ENCODE measurements at regions not wholly inside any gene's neighbourhood (a gene's known extent, or its start where the extent isn't known, plus 50 kb on each side); places are given as distances from the start of the nearest gene placed in this dataset.

DNA sequence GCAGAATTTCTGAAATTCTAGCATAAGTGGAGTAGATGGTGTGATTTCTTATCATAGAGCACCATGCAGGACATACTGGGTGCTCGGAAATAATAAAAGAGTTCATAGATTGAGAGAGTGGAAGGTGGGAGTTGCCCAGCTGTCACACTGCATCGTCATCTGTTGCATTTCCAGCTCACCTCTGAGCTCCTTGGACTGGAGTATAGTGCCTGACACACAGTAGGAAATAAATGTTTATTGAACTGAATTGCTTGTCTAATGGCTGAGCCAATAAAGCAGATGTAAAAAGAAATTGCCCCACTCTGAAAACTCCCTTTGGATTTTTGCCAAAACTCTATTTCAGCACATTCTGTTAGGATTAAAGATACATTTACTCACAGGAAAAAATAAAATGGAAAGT, 108.9 kb upstream of the UBE2E1 start:
- WGBS: 76% methylated on average over 2 of the region's 2 CpGs

GRCh38 chr3:23697416-23697815, 108.3 kb upstream of the UBE2E1 start:
- peaks cover 0 to 3% (median 0%) of the 10 kb centered on the region in 4 donors for H3K9me3 ChIP-seq (ENCODE audit: control insufficient read depth in 4 of 4, low read length in 3 of 4)
- H3K4me3 ChIP-seq (ENCODE audit: low read depth in 1 of 3, low read length in 3 of 3): no peak overlapping the region
- WGBS: 67% methylated on average over 9 of the region's 9 CpGs
- TF ChIP-seq, protein P1, sequence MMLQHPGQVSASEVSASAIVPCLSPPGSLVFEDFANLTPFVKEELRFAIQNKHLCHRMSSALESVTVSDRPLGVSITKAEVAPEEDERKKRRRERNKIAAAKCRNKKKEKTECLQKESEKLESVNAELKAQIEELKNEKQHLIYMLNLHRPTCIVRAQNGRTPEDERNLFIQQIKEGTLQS (IDR thresholded peaks at IDR 0.05): no peak
- TF ChIP-seq JUND (IDR thresholded peaks at IDR 0.05) (no peak), FOXA1 (IDR thresholded peaks at IDR 0.05) (no peak), RXRA (IDR thresholded peaks at IDR 0.05) (no peak), EGR1 (IDR thresholded peaks at IDR 0.05; ENCODE audit: low read depth in 2 of 2) (no peak), YY1 (IDR thresholded peaks at IDR 0.05) (no peak), NR2F2 (IDR thresholded peaks at IDR 0.05) (no peak), HNF4A (conservative IDR thresholded peaks at IDR 0.05) (no peak), HNF4G (IDR thresholded peaks at IDR 0.05) (no peak), MAX (IDR thresholded peaks at IDR 0.05) (no peak), REST (IDR thresholded peaks at IDR 0.05) (no peak), TAF1 (conservative IDR thresholded peaks at IDR 0.05) (no peak), GABPA (IDR thresholded peaks at IDR 0.05 in 1 of 2, conservative IDR thresholded peaks at IDR 0.05 in 1 of 2) (no peak), FOXA2 (IDR thresholded peaks at IDR 0.05) (no peak), SP1 (IDR thresholded peaks at IDR 0.05) (no peak), RAD21 (IDR thresholded peaks at IDR 0.05) (no peak), ZBTB33 (IDR thresholded peaks at IDR 0.05) (no peak)
- TF ChIP-seq, protein P2, sequence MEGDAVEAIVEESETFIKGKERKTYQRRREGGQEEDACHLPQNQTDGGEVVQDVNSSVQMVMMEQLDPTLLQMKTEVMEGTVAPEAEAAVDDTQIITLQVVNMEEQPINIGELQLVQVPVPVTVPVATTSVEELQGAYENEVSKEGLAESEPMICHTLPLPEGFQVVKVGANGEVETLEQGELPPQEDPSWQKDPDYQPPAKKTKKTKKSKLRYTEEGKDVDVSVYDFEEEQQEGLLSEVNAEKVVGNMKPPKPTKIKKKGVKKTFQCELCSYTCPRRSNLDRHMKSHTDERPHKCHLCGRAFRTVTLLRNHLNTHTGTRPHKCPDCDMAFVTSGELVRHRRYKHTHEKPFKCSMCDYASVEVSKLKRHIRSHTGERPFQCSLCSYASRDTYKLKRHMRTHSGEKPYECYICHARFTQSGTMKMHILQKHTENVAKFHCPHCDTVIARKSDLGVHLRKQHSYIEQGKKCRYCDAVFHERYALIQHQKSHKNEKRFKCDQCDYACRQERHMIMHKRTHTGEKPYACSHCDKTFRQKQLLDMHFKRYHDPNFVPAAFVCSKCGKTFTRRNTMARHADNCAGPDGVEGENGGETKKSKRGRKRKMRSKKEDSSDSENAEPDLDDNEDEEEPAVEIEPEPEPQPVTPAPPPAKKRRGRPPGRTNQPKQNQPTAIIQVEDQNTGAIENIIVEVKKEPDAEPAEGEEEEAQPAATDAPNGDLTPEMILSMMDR (IDR thresholded peaks at IDR 0.05; ENCODE audit: low read depth, low read length, missing input control): no peak
- H3K9ac ChIP-seq (ENCODE audit: low read depth in 1 of 2, low read length in 2 of 2): no peak overlapping the region
- no peak overlapping the region for H3K27ac ChIP-seq (ENCODE audit: low read depth in 1 of 2, low read length in 2 of 2)
- H3K4me1 ChIP-seq (ENCODE audit: control insufficient read depth in 4 of 4, insufficient read depth in 4 of 4, low read length in 3 of 4): no peaks in the 10 kb centered on the region
- DNase-seq (ENCODE audit: low spot score): no peak
- peaks cover 0 to 2% (median 0%) of the 10 kb centered on the region in 4 donors for H3K27me3 ChIP-seq (ENCODE audit: control insufficient read depth in 4 of 4, insufficient read depth in 4 of 4, low read length in 3 of 4)
- H3K36me3 ChIP-seq (ENCODE audit: control insufficient read depth in 4 of 4, insufficient read depth in 3 of 4, low read depth in 1 of 4, low read length in 3 of 4): no peaks in the 10 kb centered on the region

More for the DNA sequence above, 108.9 kb upstream of the UBE2E1 start:
- Histone ChIP-seq H3K27ac (ENCODE audit: low read depth in 1 of 2, low read length in 2 of 2) (no peak overlapping the region), H3K4me1 (ENCODE audit: control insufficient read depth in 4 of 4, insufficient read depth in 4 of 4, low read length in 3 of 4) (no peaks in the 10 kb centered on the region), H3K27me3 (ENCODE audit: control insufficient read depth in 4 of 4, insufficient read depth in 4 of 4, low read length in 3 of 4) (peaks cover 0 to 2% (median 0%) of the 10 kb centered on the region in 4 donors), H3K9me3 (ENCODE audit: control insufficient read depth in 4 of 4, low read length in 3 of 4) (peaks cover 0 to 3% (median 0%) of the 10 kb centered on the region in 4 donors), H3K36me3 (ENCODE audit: control insufficient read depth in 4 of 4, insufficient read depth in 3 of 4, low read depth in 1 of 4, low read length in 3 of 4) (no peaks in the 10 kb centered on the region), H3K9ac (ENCODE audit: low read depth in 1 of 2, low read length in 2 of 2) (no peak overlapping the region), H3K4me3 (ENCODE audit: low read depth in 1 of 3, low read length in 3 of 3) (no peak overlapping the region)
- TF ChIP-seq HNF4A (conservative IDR thresholded peaks at IDR 0.05) (no peak), SP1 (IDR thresholded peaks at IDR 0.05) (no peak), ZBTB33 (IDR thresholded peaks at IDR 0.05) (no peak)
- no peak for DNase-seq (ENCODE audit: low spot score)

Data from liver (tissue), 8 donors.